IMR-90 (cell line): ENCODE measurements at regions not wholly inside any gene's neighbourhood (a gene's known extent, or its start where the extent isn't known, plus 50 kb on each side); places are given as distances from the start of the nearest gene placed in this dataset.

Experiments
- BHLHE40 ChIP-seq: fragments of 150-350 bp; IDR thresholded peaks from 2 replicates; pipeline ENCODE4 v1.6.1; 2016; ENCODE audit warnings: mild to moderate bottlenecking, low read depth, low read length
- CEBPB ChIP-seq: IDR thresholded peaks from 2 replicates; pipeline ENCODE4 v1.6.1; 2012; ENCODE audit warnings: low read depth, low read length, improper control_type of control experiment
- CTCF ChIP-seq: conservative IDR thresholded peaks from 2 replicates; pipeline ENCODE4 v1.5.1; 2012; ENCODE audit warnings: mild to moderate bottlenecking, low read depth, low read length, improper control_type of control experiment
- ELK1 ChIP-seq: fragments of 150-350 bp; IDR thresholded peaks from 2 replicates; pipeline ENCODE4 v1.6.1; 2016; ENCODE audit warnings: low read depth, mild to moderate bottlenecking, low read length, moderate library complexity, borderline replicate concordance
- MAZ ChIP-seq: IDR thresholded peaks from 2 replicates; pipeline ENCODE4 v1.6.1; 2012; ENCODE audit warnings: low read depth, mild to moderate bottlenecking, low read length, improper control_type of control experiment, moderate library complexity, borderline replicate concordance
- MXI1 ChIP-seq: IDR thresholded peaks from 2 replicates; pipeline ENCODE4 v1.6.1; 2012; ENCODE audit warnings: low read depth, mild to moderate bottlenecking, low read length, moderate library complexity, borderline replicate concordance
- POLR2A ChIP-seq: IDR thresholded peaks from 2 replicates; pipeline ENCODE4 v1.6.1; 2012; ENCODE audit warnings: mild to moderate bottlenecking, low read depth, low read length
- RAD21 ChIP-seq: IDR thresholded peaks from 2 replicates; pipeline ENCODE4 v1.6.1; 2012; ENCODE audit warnings: low read length, improper control_type of control experiment
- RCOR1 ChIP-seq: IDR thresholded peaks from 2 replicates; pipeline ENCODE4 v1.6.1; 2012; ENCODE audit warnings: mild to moderate bottlenecking, low read length, improper control_type of control experiment; ENCODE audit not compliant: insufficient replicate concordance
- RFX5 ChIP-seq: IDR thresholded peaks from 2 replicates; pipeline ENCODE4 v1.8.0; 2012; ENCODE audit warnings: low read depth, mild to moderate bottlenecking, low read length, moderate library complexity
- SMC3 ChIP-seq: fragments of 150-350 bp; IDR thresholded peaks from 2 replicates; pipeline ENCODE4 v1.6.1; 2016; ENCODE audit warnings: low read depth, mild to moderate bottlenecking, antibody characterized with exemption, low read length, moderate library complexity

- TF ChIP-seq CTCF (no peak), RFX5 (no peak), RAD21 (no peak), BHLHE40 (no peak), RCOR1 (no peak), SMC3 (no peak), POLR2A (no peak), CEBPB (no peak), MXI1 (no peak), MAZ (no peak), ELK1 (no peak)
Observed at GRCh38 chr20:57013741-57014140, 252.7 kb downstream of the BMP7 start.
